Forelimb muscle (tissue), 1 donor: ENCODE measurements at regions not wholly inside any gene's neighbourhood (a gene's known extent, or its start where the extent isn't known, plus 50 kb on each side); places are given as distances from the start of the nearest gene placed in this dataset.

Experiments
- DNase-seq: peaks from one replicate; pipeline ENCODE4 v3.0.0-alpha.2; 2013; ENCODE audit warnings: low read depth

- no peak for DNase-seq
These were observed 257.1 kb downstream of the UACA start for GRCh38 chr15:70505936-70506912.

DNA sequence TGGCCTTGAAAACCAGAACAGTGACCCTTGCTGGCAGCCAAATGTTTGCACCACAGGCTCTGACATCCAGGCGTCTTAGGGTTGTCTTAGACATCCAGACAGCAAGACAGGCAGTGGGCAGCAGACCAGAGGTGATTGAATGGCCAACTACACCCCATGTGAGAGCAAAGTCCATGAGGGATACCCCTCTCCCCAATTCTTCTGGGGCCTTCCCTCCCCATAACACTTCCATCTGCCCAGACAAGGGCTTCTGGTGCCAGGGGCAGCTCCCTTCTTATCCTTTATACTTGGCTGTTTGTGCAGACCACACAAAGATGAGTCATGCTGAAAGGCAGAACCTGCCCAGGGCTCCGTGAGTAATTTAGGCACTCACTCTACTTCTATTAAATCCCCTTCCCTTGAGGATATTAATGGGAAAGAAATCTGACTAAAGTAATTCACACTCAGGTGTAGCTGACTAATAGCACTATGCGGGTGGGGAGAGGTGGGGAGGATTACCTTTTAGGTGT is 257.9 kb downstream of the UACA start:
- DNase-seq: no peak

- DNase-seq: no peak
These were observed 258.4 kb downstream of the UACA start for GRCh38 chr15:70504988-70505387.

DNA sequence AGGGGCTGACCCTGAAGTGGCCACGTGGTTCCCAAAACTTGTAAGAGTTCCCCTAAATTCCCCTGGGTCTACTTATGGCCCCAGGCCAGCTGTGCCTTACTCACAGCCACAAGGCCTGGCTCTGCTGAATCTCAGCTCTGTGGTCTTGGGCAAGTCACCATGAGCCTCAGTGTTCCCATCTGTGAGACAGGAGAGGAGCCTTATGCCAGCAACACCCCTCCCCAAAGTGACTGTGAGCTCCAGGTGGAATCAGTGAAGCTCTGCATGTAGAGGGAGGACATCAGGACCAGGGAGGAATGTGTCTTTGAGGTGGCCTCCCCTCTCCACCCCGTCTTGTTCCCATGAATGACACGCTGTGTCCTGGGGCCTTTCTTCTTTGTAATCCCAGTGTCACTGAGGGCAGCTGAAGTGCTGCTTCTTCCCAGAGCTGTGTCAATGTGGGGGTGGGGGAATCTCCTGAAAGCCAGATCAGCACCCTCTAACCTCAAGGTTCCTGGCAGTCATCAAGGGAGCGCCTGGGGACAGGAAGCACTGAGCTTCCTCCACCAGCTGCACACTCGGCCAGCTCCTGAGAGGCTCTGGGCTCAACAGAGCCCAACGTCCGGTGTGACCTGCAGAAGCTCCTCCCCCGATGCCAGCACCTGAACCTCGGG is 258.9 kb downstream of the UACA start:
- no peak for DNase-seq

DNA sequence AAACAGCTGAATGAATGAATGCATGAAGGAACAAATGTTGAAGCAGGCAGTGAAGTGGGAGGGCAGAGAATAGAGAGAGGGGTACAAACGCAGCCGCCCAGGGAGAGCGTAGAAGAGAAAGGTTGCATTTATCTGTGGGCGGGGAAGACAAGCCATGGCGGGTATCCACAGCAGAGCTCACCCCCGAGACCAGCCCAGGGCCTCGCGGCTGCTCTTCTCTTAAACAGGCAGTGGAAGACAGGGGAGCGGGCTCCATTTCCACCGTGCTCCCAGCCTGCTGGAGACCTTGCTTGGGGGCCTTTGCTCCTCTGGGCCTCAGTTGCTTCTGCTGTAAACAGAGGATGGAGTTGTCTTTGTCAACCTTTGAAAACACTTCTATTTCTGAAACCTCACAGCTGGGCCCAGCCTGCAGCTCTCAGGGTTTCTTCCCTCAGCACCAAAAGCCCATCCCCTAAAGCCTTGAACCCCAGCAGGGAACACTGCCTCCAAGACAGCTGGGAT is 259.5 kb downstream of the UACA start:
- DNase-seq: no peak

- DNase-seq: no peak
These were observed 260.1 kb downstream of the UACA start for GRCh38 chr15:70503073-70503745.

DNA sequence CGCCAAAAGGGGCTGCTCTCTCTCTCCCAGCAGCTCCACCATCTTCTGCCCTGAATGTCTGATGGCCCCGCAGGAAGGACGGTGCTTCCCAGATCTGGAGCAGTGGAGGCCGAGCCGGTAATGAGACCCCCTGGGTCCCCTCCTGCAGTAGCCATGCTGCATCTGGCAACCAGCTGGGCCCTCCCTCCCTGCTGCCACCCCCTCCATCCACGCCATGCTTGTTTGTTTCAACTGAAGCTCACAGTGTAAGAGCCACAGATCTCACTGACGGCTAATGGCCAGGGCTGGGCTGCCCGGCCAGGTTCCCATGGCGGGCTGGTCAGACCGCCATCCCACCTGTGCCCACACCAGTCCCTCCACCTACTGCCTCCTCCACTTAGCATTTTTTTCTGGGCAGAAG is 260.8 kb downstream of the UACA start:
- no peak for DNase-seq

DNA sequence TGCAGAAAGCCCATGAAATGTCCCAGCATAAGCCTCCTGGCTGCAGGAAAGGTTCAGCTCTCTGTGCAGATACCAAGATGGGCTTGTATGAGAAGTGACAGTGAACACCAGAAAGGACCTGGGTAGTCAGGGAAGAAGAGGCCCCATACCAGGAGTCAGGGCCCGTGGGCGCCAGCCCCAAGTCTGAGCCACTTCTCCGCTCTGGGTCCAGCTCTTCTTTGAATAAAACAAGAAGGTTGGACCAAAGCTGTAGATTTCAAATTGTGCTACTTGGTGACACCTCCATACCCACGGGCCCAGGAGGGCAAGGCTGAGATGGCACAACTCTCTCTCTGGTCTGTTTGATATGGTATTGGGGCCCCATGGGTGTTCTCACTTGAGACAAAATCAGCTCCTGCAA is 261.5 kb downstream of the UACA start:
- DNase-seq: no peak

DNA sequence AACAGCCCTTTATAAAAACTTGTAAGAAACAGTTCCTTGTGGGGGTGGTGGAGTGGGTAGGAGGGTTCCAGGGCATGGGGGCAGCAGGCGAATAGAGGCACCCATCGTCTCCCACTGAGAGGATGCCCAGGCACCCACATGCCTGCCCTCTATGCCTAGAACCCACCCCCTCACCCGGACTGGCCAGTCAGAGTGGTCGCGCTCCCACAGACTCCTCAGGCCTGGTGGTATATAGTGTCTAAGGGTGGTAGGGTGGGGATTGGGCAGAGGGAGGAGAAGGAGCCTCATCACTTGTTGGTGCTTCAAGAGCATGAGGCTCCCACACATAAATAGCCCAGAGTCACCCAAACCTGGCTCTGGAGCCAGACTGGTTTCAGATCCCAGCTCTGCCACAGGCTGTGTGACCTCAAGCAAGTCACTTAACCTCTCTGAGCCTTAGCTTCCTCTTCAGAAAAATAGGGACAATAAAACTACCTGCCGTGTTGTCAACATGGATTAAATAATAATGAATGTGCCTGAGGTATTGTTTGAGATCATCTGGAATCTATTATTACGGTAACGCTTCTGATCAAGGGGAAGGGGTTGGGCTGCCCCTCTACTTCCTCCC is 262.1 kb downstream of the UACA start:
- no peak for DNase-seq

DNA sequence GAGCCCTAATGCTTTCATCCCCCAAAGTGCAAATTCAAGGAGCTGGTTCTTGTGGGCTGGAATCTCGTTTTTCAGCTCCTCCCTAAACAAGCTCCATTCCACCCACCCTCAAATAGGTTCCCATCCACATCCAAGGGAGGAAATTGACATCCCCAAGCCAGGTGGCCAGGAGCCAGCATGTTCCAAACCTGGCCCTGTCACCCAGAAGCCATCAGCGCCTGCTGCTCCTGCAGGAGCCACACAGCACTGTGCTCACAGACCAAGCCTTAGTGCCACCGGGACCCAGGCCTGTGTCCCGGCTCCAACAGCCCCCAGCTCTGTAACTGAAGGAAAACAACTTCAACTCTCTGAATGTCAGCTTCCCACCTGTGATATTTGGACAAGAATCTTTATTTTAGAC is 263.6 kb downstream of the UACA start:
- no peak for DNase-seq

GRCh38 chr15:70498096-70498626 is 265.2 kb downstream of the UACA start:
- DNase-seq: no peak

DNA sequence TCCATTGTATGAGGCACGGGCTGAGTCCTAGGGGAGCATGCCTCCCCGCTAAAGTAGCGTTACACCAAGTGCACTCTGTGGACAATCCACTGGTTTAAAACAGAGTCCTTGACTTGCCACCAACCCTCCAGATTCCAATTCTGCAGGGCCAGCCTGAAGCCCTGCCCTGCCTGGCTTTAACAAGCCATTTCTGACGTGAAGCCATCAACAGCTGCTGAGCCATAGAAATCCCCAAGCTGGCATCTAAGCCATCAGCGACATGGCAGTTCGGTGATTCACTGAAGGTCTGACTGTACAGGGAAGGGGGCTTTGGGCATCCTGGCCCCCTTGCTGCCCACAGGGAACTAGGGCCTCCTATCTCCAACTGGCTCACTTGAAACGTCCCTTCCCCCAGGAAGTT is 265.7 kb downstream of the UACA start:
- no peak for DNase-seq

GRCh38 chr15:70495991-70496599 is 267.3 kb downstream of the UACA start:
- no peak for DNase-seq

DNA sequence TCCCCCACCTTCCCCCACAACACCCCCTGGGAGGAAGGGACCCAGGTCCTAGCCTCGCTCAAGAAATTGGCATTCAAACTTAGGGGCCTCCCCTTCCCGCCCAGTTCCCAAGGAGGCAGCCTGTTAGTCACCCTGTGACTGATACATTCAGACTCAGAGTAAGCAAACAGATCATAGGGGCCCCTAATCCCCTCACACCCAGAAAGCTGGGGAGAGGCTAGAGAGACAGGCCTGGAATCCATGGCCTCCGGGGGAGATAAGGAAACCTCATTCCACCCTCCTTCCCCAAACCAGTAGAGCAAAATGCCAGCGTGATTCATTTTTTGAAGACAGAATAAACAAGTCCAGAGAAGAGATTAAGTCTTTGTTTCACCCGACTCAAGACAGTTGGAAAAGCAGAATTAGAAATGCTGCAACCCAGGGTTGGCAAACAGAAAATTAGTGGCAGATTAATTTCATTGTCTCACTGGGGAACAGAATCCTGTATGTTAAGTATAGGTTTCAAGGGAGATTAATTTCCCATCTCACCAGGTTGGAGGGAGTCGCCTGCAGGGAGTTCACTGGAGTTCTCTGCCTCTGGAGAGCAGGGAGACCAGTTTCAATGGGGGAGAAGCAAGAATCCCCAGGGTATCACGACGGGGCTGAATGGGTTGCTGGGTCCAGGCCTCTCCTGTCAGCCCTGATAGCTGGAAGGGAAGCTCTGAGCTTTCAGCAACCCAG is 268.3 kb downstream of the UACA start:
- DNase-seq: no peak

- DNase-seq: no peak
These were observed 268.9 kb downstream of the UACA start for GRCh38 chr15:70494517-70494851.

DNA sequence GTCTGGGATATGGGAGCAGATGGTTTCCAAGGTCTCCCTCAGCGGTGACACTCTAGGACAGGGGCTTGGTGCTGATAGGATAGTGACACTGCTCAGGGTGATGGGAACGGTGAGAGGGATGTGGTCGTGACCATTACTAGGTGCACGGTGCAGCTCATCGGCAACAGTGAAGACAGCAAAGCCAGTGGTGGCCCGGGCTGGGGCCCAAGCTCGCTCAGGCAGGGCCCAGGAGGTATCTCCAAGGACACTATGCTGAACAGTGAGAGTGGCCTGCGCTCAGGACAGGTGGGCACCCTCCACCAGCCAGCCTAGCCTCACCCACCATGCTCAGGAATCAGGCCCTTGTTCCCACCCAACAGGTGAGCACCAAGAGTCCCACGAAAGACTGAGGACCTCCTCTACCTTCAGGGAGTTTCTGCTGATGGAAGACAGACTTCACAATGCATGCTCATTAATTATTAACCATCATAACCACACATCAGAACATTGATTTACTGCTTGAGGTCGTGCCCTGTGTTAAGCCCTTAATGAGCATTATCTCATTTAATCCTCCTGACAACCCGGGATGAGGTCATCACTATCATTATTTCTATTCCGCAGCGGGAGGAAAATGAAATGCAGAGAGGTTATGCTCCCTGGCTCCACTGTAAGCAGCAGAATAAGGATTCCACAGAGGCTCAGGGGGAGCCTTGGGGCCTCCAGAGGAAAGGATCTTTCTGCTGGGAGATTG is 269.4 kb downstream of the UACA start:
- no peak for DNase-seq

DNA sequence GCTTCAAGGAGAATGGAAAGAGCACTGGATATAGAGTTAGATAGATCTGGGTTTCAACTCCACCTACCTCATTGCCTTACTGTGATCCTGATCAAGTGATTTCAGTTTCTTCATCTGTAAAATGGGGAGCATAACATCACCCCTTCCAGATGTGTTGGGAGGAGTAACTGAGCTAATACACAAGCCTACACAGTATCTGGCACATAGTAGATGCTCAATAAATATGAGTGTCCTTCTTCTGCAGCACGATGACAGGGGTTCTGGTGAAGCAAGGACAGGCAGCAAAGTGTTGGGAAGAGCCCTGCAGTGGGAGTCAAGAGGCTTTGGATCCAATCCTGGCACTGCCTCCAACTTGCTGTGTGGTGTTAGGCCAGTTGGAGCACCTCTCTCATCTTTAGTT is 270.0 kb downstream of the UACA start:
- DNase-seq: no peak

- DNase-seq: no peak
These were observed 270.8 kb downstream of the UACA start for GRCh38 chr15:70492240-70493177.

- DNase-seq: no peak
These were observed 271.7 kb downstream of the UACA start for GRCh38 chr15:70491641-70492040.
